ENCODE measurements at regions not wholly inside any gene's neighbourhood (a gene's known extent, or its start where the extent isn't known, plus 50 kb on each side); places are given as distances from the start of the nearest gene placed in this dataset.

GRCh38 chr1:172756024-172756423 is 97.1 kb downstream of the FASLG start:
- no peaks in the 10 kb centered on the region for H3K27me3 ChIP-seq (replicated peaks; ENCODE audit: control insufficient read depth, insufficient read depth, low read length)
- no peak for TF ChIP-seq CTCF (IDR thresholded peaks at IDR 0.05; ENCODE audit: insufficient read depth in 1 of 2, low read depth in 1 of 2, low read length in 1 of 2, severe bottlenecking in 1 of 2, unreplicated experiment in 1 of 2)
- Mint-ChIP-seq H3K27ac (ENCODE audit: unreplicated experiment) (no peak overlapping the region), H3K4me1 (ENCODE audit: low read depth, unreplicated experiment) (no peaks in the 10 kb centered on the region), H3K4me3 (ENCODE audit: unreplicated experiment) (no peak overlapping the region), H3K27me3 (ENCODE audit: insufficient read depth, unreplicated experiment) (peaks cover 24% of the 10 kb centered on the region), H3K36me3 (ENCODE audit: insufficient read depth, unreplicated experiment) (no peaks in the 10 kb centered on the region), H3K9me3 (ENCODE audit: unreplicated experiment) (no peaks in the 10 kb centered on the region)
- intact Hi-C loops (cut with micrococcal nuclease; ENCODE audit: unreplicated experiment), result no loop called here
- BruUV-seq (replicated peaks), result no TSS peak
- no peak overlapping the region for H3K4me3 ChIP-seq (ENCODE audit: low read depth, low read length)
- no peaks in the 10 kb centered on the region for H3K9me3 ChIP-seq
- no peaks in the 10 kb centered on the region for H3K4me1 ChIP-seq
- no peak for DNase-seq
- no peaks in the 10 kb centered on the region for H3K36me3 ChIP-seq (ENCODE audit: control insufficient read depth, insufficient read depth, low read length)
- POLR2A ChIA-PET, result no interaction called here
- CTCF ChIA-PET, result no interaction called here

- no peaks in the 10 kb centered on the region for H3K9me3 Mint-ChIP-seq (ENCODE audit: unreplicated experiment)
- H3K9me3 ChIP-seq, result no peaks in the 10 kb centered on the region
- POLR2A ChIA-PET, result no interaction called here
- DNase-seq, result no peak
- H3K4me1 Mint-ChIP-seq (ENCODE audit: low read depth, unreplicated experiment), result no peaks in the 10 kb centered on the region
- H3K27me3 Mint-ChIP-seq (ENCODE audit: insufficient read depth, unreplicated experiment), result peaks cover 24% of the 10 kb centered on the region
- H3K4me3 ChIP-seq (ENCODE audit: low read depth, low read length), result no peak overlapping the region
- no peaks in the 10 kb centered on the region for H3K4me1 ChIP-seq
- no TSS peak for BruUV-seq (replicated peaks)
- no peaks in the 10 kb centered on the region for H3K36me3 ChIP-seq (ENCODE audit: control insufficient read depth, insufficient read depth, low read length)
- TF ChIP-seq CTCF (IDR thresholded peaks at IDR 0.05; ENCODE audit: insufficient read depth in 1 of 2, low read depth in 1 of 2, low read length in 1 of 2, severe bottlenecking in 1 of 2, unreplicated experiment in 1 of 2), result no peak
- CTCF ChIA-PET, result interaction anchor here (0.6 kb wide), 1 partner anchor 244 kb away, joined by 7 read pairs; no protein-coding TSS in a partner anchor
- no peaks in the 10 kb centered on the region for H3K27me3 ChIP-seq (replicated peaks; ENCODE audit: control insufficient read depth, insufficient read depth, low read length)
- intact Hi-C loops (cut with micrococcal nuclease; ENCODE audit: unreplicated experiment), result no loop called here
- H3K27ac Mint-ChIP-seq (ENCODE audit: unreplicated experiment), result no peak overlapping the region
- H3K36me3 Mint-ChIP-seq (ENCODE audit: insufficient read depth, unreplicated experiment), result no peaks in the 10 kb centered on the region
- H3K4me3 Mint-ChIP-seq (ENCODE audit: unreplicated experiment), result no peak overlapping the region
Measured at GRCh38 chr1:172758259-172758658, 99.4 kb downstream of the FASLG start.

- no peak for TF ChIP-seq CTCF (IDR thresholded peaks at IDR 0.05; ENCODE audit: insufficient read depth in 1 of 2, low read depth in 1 of 2, low read length in 1 of 2, severe bottlenecking in 1 of 2, unreplicated experiment in 1 of 2)
- H3K4me3 ChIP-seq (ENCODE audit: low read depth, low read length), result no peak overlapping the region
- no peaks in the 10 kb centered on the region for H3K4me1 ChIP-seq
- no peaks in the 10 kb centered on the region for H3K9me3 Mint-ChIP-seq (ENCODE audit: unreplicated experiment)
- CTCF ChIA-PET, result no interaction called here
- H3K4me1 Mint-ChIP-seq (ENCODE audit: low read depth, unreplicated experiment), result no peaks in the 10 kb centered on the region
- intact Hi-C loops (cut with micrococcal nuclease; ENCODE audit: unreplicated experiment), result no loop called here
- no peak overlapping the region for H3K27ac Mint-ChIP-seq (ENCODE audit: unreplicated experiment)
- POLR2A ChIA-PET, result no interaction called here
- H3K27me3 Mint-ChIP-seq (ENCODE audit: insufficient read depth, unreplicated experiment), result peaks cover 28% of the 10 kb centered on the region
- no peaks in the 10 kb centered on the region for H3K36me3 ChIP-seq (ENCODE audit: control insufficient read depth, insufficient read depth, low read length)
- no peaks in the 10 kb centered on the region for H3K27me3 ChIP-seq (replicated peaks; ENCODE audit: control insufficient read depth, insufficient read depth, low read length)
- H3K36me3 Mint-ChIP-seq (ENCODE audit: insufficient read depth, unreplicated experiment), result no peaks in the 10 kb centered on the region
- no peaks in the 10 kb centered on the region for H3K9me3 ChIP-seq
- no peak for DNase-seq
- no peak overlapping the region for H3K4me3 Mint-ChIP-seq (ENCODE audit: unreplicated experiment)
- no TSS peak for BruUV-seq (replicated peaks)
Measured at GRCh38 chr1:172760121-172760520, 101.2 kb downstream of the FASLG start.

Data from Caco-2 (cell line).